ENCODE measurements at regions not wholly inside any gene's neighbourhood (a gene's known extent, or its start where the extent isn't known, plus 50 kb on each side); places are given as distances from the start of the nearest gene placed in this dataset.

- Mint-ChIP-seq H3K36me3 (ENCODE audit: unreplicated experiment) (no peaks in the 10 kb centered on the region), H3K27ac (ENCODE audit: unreplicated experiment) (no peak overlapping the region), H3K9me3 (ENCODE audit: unreplicated experiment) (no peaks in the 10 kb centered on the region), H3K4me3 (ENCODE audit: unreplicated experiment) (no peak overlapping the region), H3K27me3 (ENCODE audit: unreplicated experiment) (no peaks in the 10 kb centered on the region), H3K4me1 (ENCODE audit: low read depth, unreplicated experiment) (peaks cover 8% of the 10 kb centered on the region)
- TF ChIP-seq, protein P1, sequence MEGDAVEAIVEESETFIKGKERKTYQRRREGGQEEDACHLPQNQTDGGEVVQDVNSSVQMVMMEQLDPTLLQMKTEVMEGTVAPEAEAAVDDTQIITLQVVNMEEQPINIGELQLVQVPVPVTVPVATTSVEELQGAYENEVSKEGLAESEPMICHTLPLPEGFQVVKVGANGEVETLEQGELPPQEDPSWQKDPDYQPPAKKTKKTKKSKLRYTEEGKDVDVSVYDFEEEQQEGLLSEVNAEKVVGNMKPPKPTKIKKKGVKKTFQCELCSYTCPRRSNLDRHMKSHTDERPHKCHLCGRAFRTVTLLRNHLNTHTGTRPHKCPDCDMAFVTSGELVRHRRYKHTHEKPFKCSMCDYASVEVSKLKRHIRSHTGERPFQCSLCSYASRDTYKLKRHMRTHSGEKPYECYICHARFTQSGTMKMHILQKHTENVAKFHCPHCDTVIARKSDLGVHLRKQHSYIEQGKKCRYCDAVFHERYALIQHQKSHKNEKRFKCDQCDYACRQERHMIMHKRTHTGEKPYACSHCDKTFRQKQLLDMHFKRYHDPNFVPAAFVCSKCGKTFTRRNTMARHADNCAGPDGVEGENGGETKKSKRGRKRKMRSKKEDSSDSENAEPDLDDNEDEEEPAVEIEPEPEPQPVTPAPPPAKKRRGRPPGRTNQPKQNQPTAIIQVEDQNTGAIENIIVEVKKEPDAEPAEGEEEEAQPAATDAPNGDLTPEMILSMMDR (IDR thresholded peaks at IDR 0.05; ENCODE audit: partially characterized antibody, unreplicated experiment) = no peak
- no peak for DNase-seq
Observed at GRCh38 chr16:59697761-59698160, 963.6 kb upstream of the GOT2 start.

GRCh38 chr16:59697236-59697635 lies 963.1 kb upstream of the GOT2 start:
- H3K4me3 Mint-ChIP-seq (ENCODE audit: unreplicated experiment) = no peak overlapping the region
- peaks cover 8% of the 10 kb centered on the region for H3K4me1 Mint-ChIP-seq (ENCODE audit: low read depth, unreplicated experiment)

DNA sequence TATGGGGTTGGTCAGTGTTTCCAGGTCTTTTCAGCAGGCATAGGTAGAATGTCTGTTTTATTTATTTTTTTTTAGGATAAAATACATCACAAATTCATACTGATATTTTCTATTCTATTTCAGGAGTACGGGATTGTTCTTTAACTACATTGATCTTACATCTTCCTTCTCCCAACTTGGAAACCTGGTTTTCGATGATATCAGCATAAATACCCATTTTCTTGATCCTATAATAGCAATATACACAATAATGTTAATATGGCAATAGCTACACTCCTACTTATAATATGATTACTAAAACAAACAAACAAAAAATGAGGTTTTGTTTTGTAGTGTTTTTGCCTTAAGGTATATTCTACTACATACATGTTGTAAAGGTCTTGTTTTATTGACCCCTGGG lies 962.4 kb upstream of the GOT2 start:
- Mint-ChIP-seq H3K4me3 (ENCODE audit: unreplicated experiment) (no peak overlapping the region), H3K27ac (ENCODE audit: unreplicated experiment) (no peak overlapping the region), H3K4me1 (ENCODE audit: low read depth, unreplicated experiment) (peaks cover 6% of the 10 kb centered on the region), H3K9me3 (ENCODE audit: unreplicated experiment) (peaks cover 1% of the 10 kb centered on the region), H3K27me3 (ENCODE audit: unreplicated experiment) (no peaks in the 10 kb centered on the region), H3K36me3 (ENCODE audit: unreplicated experiment) (no peaks in the 10 kb centered on the region)
- TF ChIP-seq, protein P1 (IDR thresholded peaks at IDR 0.05; ENCODE audit: partially characterized antibody, unreplicated experiment) = no peak
- no peak for DNase-seq

More at GRCh38 chr16:59697236-59697635, 963.1 kb upstream of the GOT2 start:
- no peaks in the 10 kb centered on the region for H3K9me3 Mint-ChIP-seq (ENCODE audit: unreplicated experiment)
- H3K27me3 Mint-ChIP-seq (ENCODE audit: unreplicated experiment) = no peaks in the 10 kb centered on the region
- no peak overlapping the region for H3K27ac Mint-ChIP-seq (ENCODE audit: unreplicated experiment)
- no peaks in the 10 kb centered on the region for H3K36me3 Mint-ChIP-seq (ENCODE audit: unreplicated experiment)
- TF ChIP-seq, protein P1 (IDR thresholded peaks at IDR 0.05; ENCODE audit: partially characterized antibody, unreplicated experiment) = no peak
- DNase-seq = no peak

GRCh38 chr16:59690216-59690615 lies 956.1 kb upstream of the GOT2 start:
- TF ChIP-seq, protein P1 (IDR thresholded peaks at IDR 0.05; ENCODE audit: partially characterized antibody, unreplicated experiment) = no peak
- peak; percentile 63 for DNase-seq
- H3K27ac Mint-ChIP-seq (ENCODE audit: unreplicated experiment) = peak overlapping the region; percentile 80
- peaks cover 14% of the 10 kb centered on the region for H3K36me3 Mint-ChIP-seq (ENCODE audit: unreplicated experiment)
- H3K27me3 Mint-ChIP-seq (ENCODE audit: unreplicated experiment) = peaks cover 2% of the 10 kb centered on the region
- H3K4me1 Mint-ChIP-seq (ENCODE audit: low read depth, unreplicated experiment) = peaks cover 25% of the 10 kb centered on the region
- peaks cover 9% of the 10 kb centered on the region for H3K9me3 Mint-ChIP-seq (ENCODE audit: unreplicated experiment)
- H3K4me3 Mint-ChIP-seq (ENCODE audit: unreplicated experiment) = peak overlapping the region; percentile 49

GRCh38 chr16:59688006-59688405 lies 953.9 kb upstream of the GOT2 start:
- Mint-ChIP-seq H3K9me3 (ENCODE audit: unreplicated experiment) (peaks cover 9% of the 10 kb centered on the region), H3K4me3 (ENCODE audit: unreplicated experiment) (no peak overlapping the region), H3K27ac (ENCODE audit: unreplicated experiment) (no peak overlapping the region), H3K27me3 (ENCODE audit: unreplicated experiment) (peaks cover 2% of the 10 kb centered on the region), H3K36me3 (ENCODE audit: unreplicated experiment) (peaks cover 14% of the 10 kb centered on the region), H3K4me1 (ENCODE audit: low read depth, unreplicated experiment) (peaks cover 25% of the 10 kb centered on the region)
- DNase-seq = no peak
- TF ChIP-seq, protein P1 (IDR thresholded peaks at IDR 0.05; ENCODE audit: partially characterized antibody, unreplicated experiment) = no peak

All from glutamatergic neuron (in vitro differentiated cells).